Suprapubic skin (tissue), 3 donors: ENCODE measurements at regions not wholly inside any gene's neighbourhood (a gene's known extent, or its start where the extent isn't known, plus 50 kb on each side); places are given as distances from the start of the nearest gene placed in this dataset.

Experiments
- EP300 ChIP-seq: sonication (generic); formaldehyde crosslinking; IDR thresholded peaks from one replicate; pipeline ENCODE4 v1.6.1; 2017; ENCODE audit warnings: antibody characterized with exemption
- POLR2A ChIP-seq, 2 donors: fragments of 450-650 bp; IDR thresholded peaks; one replicate each; pipeline ENCODE4 v1.6.1; 2017; ENCODE audit warnings: antibody characterized with exemption in 2 of 2, mild to moderate bottlenecking in 2 of 2, moderate library complexity in 2 of 2
- TF ChIP-seq, protein P1 (sequence below), 2 donors: fragments of 200-600 bp in 1 of 2; fragments of 450-650 bp in 1 of 2; sonication (generic) in 1 of 2; IDR thresholded peaks; one replicate each; pipeline ENCODE4 v1.5.1; 2016 to 2019; ENCODE audit warnings: antibody characterized with exemption in 2 of 2, mild to moderate bottlenecking in 1 of 2, moderate library complexity in 1 of 2

DNA sequence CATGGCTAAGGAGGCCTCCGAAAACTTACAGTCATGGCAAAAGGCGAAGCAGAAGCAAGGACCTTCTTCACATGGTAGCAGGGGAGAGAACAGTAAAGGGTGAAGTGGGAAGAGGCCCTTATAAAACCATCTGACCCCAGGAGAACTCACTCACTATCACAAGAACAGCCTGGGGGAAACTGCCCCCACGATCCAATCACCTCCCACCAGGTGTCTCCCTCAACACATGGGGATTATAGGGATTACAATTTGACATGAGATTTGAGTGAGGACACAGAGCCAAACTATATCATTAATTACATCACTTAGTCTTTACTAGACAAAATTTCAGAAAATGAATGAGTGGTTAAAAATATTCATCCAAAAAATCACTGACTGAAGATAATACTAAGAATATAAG lies 453.6 kb downstream of the COL12A1 start:
- TF ChIP-seq, protein P1, sequence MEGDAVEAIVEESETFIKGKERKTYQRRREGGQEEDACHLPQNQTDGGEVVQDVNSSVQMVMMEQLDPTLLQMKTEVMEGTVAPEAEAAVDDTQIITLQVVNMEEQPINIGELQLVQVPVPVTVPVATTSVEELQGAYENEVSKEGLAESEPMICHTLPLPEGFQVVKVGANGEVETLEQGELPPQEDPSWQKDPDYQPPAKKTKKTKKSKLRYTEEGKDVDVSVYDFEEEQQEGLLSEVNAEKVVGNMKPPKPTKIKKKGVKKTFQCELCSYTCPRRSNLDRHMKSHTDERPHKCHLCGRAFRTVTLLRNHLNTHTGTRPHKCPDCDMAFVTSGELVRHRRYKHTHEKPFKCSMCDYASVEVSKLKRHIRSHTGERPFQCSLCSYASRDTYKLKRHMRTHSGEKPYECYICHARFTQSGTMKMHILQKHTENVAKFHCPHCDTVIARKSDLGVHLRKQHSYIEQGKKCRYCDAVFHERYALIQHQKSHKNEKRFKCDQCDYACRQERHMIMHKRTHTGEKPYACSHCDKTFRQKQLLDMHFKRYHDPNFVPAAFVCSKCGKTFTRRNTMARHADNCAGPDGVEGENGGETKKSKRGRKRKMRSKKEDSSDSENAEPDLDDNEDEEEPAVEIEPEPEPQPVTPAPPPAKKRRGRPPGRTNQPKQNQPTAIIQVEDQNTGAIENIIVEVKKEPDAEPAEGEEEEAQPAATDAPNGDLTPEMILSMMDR (IDR thresholded peaks at IDR 0.05): no peak
- no peak for TF ChIP-seq POLR2A (IDR thresholded peaks at IDR 0.05)
- no peak for TF ChIP-seq EP300
